NCI-H526 (cell line): ENCODE measurements at regions not wholly inside any gene's neighbourhood (a gene's known extent, or its start where the extent isn't known, plus 50 kb on each side); places are given as distances from the start of the nearest gene placed in this dataset.
A peak's percentile ranks its signal among the peaks of the same experiment; 100 is the strongest.
"Not testable (repeated sequence)": the region's sequence is repeated elsewhere in the genome, so short reads cannot be mapped to it uniquely, and the experiment has no call there.

Experiments
- DNase-seq, 2 experiments: peaks; one replicate each; lab custom pipeline; 2025; lab: John Stamatoyannopoulos, UW

GRCh38 chr7:115561335-115562110 is 469.0 kb downstream of the TFEC start:
- no peak for DNase-seq

DNA sequence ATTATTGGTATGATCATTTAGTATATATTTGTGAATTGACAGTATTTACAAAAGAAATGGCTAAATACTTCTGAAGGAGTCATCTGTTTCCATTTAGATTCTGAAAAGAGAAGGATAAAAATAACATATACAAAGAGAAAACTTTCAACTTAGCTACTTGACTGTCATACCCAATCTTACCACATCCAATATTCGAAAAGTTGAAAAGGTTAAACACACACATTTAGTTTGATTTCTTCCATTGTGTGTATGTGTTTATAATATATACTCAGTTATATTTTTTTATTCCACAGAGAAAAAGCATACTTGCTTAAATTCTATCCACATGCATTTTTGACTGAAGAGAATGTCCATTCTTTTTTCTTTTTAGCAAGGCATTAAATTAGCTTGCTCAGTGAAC is 470.7 kb downstream of the TFEC start:
- no peak for DNase-seq

DNA sequence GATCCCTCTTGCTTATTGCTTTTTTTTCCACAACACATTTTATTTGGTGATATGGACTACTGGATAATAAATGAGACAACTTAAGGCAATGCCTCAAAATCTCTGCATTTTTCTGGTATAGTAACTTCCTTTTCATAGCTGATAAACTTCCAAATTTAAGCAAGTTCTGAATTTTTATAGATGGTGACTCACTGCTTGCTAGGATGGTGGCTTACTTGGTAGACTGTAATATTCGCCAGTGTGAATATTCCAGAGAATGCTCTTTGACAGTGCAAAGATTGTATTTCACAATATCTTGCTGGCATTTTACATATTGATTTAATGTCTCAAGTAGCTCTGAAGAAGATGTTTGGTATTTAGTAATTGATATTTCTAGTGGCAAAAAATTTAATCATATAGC is 472.4 kb downstream of the TFEC start:
- DNase-seq = no peak

GRCh38 chr7:115557296-115557695 is 473.3 kb downstream of the TFEC start:
- not testable (repeated sequence) for DNase-seq

DNA sequence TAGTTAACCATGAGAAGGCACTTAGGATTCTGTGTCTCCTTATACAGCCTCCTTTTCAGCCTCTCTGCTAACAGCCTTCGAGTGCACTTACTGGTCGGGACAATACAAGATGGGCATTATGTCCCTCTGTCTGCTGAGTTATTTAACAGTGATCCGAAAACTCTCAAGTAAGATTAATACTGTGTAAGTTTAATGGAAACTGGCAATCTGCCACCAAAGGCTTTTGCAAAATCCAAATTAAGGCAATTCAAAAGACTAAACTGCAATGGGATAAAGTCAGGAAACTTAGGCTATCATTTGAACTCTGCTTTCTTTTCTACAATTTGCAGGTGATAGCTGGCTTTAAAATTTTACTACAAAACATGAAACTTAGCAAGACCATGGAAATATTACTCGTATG is 477.8 kb downstream of the TFEC start:
- DNase-seq = no peak

- no peak for DNase-seq
Measured at GRCh38 chr7:115549910-115550309, 480.7 kb downstream of the TFEC start.

GRCh38 chr7:115548756-115549155 is 481.8 kb downstream of the TFEC start:
- DNase-seq = no peak

- no peak for DNase-seq
Measured at GRCh38 chr7:115546790-115547189, 483.8 kb downstream of the TFEC start.

- DNase-seq = no peak
Measured at GRCh38 chr7:115533785-115534184, 496.8 kb downstream of the TFEC start.

DNA sequence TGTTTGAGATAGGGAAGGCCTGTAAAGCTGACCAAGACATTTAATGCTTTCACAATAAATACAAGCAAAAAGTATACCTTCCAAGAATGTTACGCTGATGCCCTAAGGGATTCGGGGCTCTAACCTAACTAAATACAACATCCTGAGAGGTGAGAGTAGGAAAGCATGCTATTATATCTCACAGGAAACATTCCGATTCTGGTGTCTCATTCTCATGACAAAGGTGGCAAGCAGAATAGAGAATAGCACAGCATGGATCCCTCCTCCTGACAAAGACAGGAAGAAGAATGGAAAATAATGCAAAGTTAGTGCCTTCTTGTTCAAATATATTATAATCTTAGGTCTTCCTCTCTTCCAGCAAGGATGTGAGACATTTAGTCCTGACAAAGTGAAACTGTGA is 504.3 kb downstream of the TFEC start:
- no peak for DNase-seq

DNA sequence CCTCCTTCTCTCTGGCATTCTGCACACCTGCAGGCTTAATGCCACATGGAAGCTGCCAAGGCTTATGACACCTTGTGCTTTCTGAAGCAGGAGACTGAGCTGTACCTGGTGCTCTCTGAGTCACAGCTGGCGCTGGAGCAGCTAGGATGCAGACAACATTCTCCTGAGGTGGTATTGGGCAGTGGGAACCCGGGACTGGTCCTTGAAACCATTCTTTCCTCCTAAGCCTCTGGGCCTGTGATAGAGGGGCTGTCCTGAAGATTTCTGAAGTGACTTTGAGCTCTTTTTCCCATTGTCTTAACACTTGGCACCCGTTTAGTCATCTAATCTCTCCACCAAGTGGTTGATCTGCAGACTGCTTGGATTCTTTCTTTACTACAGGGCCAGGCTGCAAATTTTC is 508.4 kb downstream of the TFEC start:
- no peak for DNase-seq

DNA sequence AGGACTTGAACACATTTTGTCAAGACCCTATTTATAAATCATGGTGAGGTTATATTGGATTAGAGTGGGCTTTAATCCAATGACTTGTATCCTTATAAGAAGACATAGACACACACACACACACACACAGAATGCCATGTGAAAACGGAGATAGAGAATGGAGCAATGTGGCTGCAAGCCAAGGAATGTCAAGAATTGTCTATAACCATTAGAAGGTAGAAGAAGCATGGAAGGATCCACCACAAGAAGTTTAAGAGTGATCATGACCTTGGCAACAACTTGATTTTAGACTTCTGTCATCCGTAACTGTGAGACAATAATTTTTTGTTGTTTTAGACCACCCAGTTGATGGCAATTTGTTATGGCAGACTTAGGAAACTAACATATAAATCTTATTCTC is 514.2 kb downstream of the TFEC start:
- DNase-seq = no peak

- DNase-seq = no peak
Measured at GRCh38 chr7:115511330-115511729, 519.2 kb downstream of the TFEC start.

DNA sequence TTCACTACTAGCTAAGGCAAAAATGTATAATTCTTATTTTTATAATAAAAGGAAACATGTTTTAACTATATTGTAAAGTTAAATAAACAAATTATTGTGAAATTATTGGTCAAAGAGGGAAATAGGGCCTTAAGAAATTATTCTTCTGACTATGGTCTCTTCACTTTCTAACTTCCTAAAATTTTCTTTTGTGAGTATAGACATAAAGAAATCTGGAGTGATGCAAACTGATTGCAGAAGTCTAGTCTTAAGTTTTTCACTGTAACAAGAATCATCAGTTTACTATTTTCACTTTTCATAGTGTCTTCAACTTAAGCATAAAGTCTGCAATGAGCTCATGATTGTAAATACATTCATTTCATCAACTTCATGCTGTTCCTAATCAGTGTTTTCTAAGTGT is 525.4 kb downstream of the TFEC start:
- DNase-seq = no peak

GRCh38 chr7:115499956-115500355 is 530.6 kb downstream of the TFEC start:
- DNase-seq = no peak

GRCh38 chr7:115496006-115496405 is 534.6 kb downstream of the TFEC start:
- no peak for DNase-seq

GRCh38 chr7:115494529-115495147 is 535.9 kb downstream of the TFEC start:
- no peak for DNase-seq

GRCh38 chr7:115493381-115493780 is 537.2 kb downstream of the TFEC start:
- DNase-seq = no peak

- DNase-seq = no peak
Measured at GRCh38 chr7:115491744-115492380, 538.7 kb downstream of the TFEC start.

GRCh38 chr7:115479448-115479847 is 551.1 kb downstream of the TFEC start:
- DNase-seq = no peak

DNA sequence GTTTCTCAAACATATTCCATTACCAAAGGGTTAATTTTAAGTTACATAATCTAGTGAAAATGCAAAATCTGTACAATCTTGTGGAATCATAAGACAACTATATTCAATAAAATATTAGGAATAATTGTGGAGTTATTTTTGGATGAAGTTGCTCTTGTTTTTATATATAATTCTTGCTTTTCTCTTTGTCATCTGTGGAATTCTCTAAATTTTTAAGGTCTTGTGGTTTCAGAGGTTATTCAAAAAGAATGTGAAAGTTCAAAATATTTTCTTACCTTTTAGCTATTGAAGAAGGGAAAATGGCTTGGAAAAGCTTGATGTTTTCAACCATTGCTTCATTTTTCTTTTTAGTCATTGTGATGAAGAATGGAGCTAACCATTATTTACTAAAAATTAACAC is 552.1 kb downstream of the TFEC start:
- DNase-seq = no peak

GRCh38 chr7:115477193-115477651 is 553.3 kb downstream of the TFEC start:
- no peak for DNase-seq

DNA sequence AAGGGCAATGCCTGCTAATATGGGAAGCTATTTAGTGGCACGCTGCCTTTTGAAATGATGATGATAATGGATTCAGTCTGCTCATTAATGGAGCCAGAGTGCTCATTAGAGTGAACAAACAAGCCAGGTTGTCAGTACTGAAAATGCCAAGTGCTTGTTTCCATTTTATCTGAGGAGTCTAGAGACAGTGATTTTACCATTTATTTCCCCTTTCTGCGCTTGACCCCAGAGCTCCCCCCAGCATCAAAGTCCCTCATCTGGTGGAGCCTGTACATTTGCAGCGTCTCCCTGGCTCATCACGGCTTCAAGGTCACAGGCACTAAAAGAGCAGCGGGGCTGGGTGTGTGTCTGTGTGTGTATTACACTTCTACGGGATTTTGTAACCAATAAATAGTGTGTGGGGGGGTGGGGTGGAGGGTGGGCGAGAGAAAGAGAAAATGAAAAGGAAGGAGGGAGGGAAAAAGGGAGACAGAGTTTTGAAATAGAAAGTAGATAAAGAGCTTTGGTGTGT is 553.8 kb downstream of the TFEC start:
- peak in 1 of 2 experiments; percentile 20 for DNase-seq
